CD4-positive, alpha-beta memory T cell (primary cell): ENCODE measurements at regions not wholly inside any gene's neighbourhood (a gene's known extent, or its start where the extent isn't known, plus 50 kb on each side); places are given as distances from the start of the nearest gene placed in this dataset.
"Not testable (repeated sequence)": the region's sequence is repeated elsewhere in the genome, so short reads cannot be mapped to it uniquely, and the experiment has no call there.

ENCODE experiments used
- CTCF ChIA-PET: fragments of 350-600 bp; sonication (Branson Sonifier 250); formaldehyde crosslinking; loops from one replicate; lab custom pipeline; 2021; ENCODE audit warnings: inconsistent platforms; ENCODE audit not compliant: partially characterized antibody; lab: Charles Lee
- POLR2A ChIA-PET: fragments of 350-600 bp; sonication (Branson Sonifier 250); formaldehyde crosslinking; loops from one replicate; lab custom pipeline; 2021; ENCODE audit not compliant: partially characterized antibody; lab: Charles Lee
- DNase-seq, 5 donors: peaks; one replicate each; pipeline versions ENCODE4 v3.0.0 to v3.0.0-alpha.2; 2020 to 2022; ENCODE audit warnings: mixed read lengths in 1 of 5
- H3K27ac ChIP-seq: one replicate; pipeline ENCODE4 v1.7.0; 2013; ENCODE audit warnings: low read depth, low read length
- H3K27me3 ChIP-seq: 2 replicates; pipeline ENCODE4 v1.7.0; 2013; ENCODE audit warnings: mild to moderate bottlenecking, low read length, moderate library complexity; ENCODE audit not compliant: insufficient read depth
- H3K36me3 ChIP-seq: 2 replicates; pipeline ENCODE4 v1.7.0; 2013; ENCODE audit warnings: mild to moderate bottlenecking, low read length, moderate library complexity; ENCODE audit not compliant: insufficient read depth
- H3K4me1 ChIP-seq: 2 replicates; pipeline ENCODE4 v1.7.0; 2013; ENCODE audit warnings: mild to moderate bottlenecking, low read length, moderate library complexity; ENCODE audit not compliant: insufficient read depth
- H3K4me3 ChIP-seq, 2 donors: one replicate each; pipeline ENCODE4 v1.7.0; 2013; ENCODE audit warnings: low read length in 2 of 2, mild to moderate bottlenecking in 1 of 2
- H3K9me3 ChIP-seq, 2 donors: one replicate each; pipeline ENCODE4 v1.7.0; 2013; ENCODE audit warnings: low read length in 2 of 2, control low read depth in 1 of 2; ENCODE audit not compliant: control insufficient read depth in 1 of 2
- H3K27ac Mint-ChIP-seq, 7 donors: one replicate each; pipeline ENCODE4 v1.8.0; 2020 to 2021; ENCODE audit warnings: mixed read lengths in 7 of 7, mild to moderate bottlenecking in 6 of 7, inconsistent platforms in 3 of 7, moderate library complexity in 3 of 7
- H3K27me3 Mint-ChIP-seq, 2 donors: one replicate each; pipeline ENCODE4 v1.8.0; 2020 to 2021; ENCODE audit warnings: mixed read lengths in 2 of 2
- H3K36me3 Mint-ChIP-seq, 2 donors: one replicate each; pipeline ENCODE4 v1.8.0; 2020 to 2021; ENCODE audit warnings: mixed read lengths in 2 of 2, inconsistent platforms in 1 of 2, mild to moderate bottlenecking in 1 of 2
- H3K4me1 Mint-ChIP-seq, 4 donors: one replicate each; pipeline ENCODE4 v1.8.0; 2020 to 2021; ENCODE audit warnings: mixed read lengths in 4 of 4, mild to moderate bottlenecking in 1 of 4
- H3K4me3 Mint-ChIP-seq, 8 donors: one replicate each; pipeline ENCODE4 v1.8.0; 2020 to 2021; ENCODE audit warnings: mixed read lengths in 8 of 8, mild to moderate bottlenecking in 7 of 8, moderate library complexity in 6 of 8, inconsistent platforms in 3 of 8
- H3K9me3 Mint-ChIP-seq, 8 donors: one replicate each; pipeline ENCODE4 v1.8.0; 2020 to 2021; ENCODE audit warnings: mixed read lengths in 8 of 8, mild to moderate bottlenecking in 5 of 8, inconsistent platforms in 3 of 8, moderate library complexity in 1 of 8
- intact Hi-C: fragments of 100-400 bp; cut with micrococcal nuclease; formaldehyde crosslinking; loops from one replicate; pipeline ENCODE4 v1.15.1; 2023

DNA sequence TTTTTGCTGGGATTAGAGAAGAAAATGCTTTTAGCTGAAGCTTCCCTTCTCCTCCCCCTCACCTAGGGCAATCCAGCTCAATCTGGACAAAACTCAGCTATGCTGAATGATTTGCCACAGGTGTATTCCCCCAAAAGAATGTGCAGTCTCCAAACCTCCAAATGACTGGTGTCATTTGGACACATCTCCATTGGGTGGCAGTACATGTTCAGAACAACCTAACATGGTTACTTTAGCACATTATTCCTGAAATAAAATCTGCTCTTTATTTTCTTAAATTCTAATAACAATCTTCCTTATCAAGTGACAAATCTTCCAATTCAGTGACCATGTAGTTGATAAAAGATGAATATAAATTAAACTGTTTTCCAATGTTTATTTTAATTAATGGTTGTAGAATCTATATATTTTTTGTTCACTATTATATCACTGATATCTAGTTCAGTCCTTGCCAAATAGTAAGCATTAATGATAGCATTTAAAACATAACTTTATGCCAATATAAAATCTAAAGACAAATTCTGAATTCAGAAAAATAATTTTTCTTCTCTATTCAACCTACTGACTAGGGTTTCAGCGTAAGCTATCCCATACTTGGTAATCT, 61.3 kb upstream of the MOCS2 start:
- Mint-ChIP-seq H3K36me3 (no peaks in the 10 kb centered on the region), H3K27ac (no peak overlapping the region), H3K4me3 (no peak overlapping the region), H3K27me3 (peaks cover 4% of the 10 kb centered on the region in 2 donors), H3K9me3 (peaks cover 0 to 3% (median 0%) of the 10 kb centered on the region in 8 donors), H3K4me1 (no peaks in the 10 kb centered on the region)
- Histone ChIP-seq H3K4me3 (no peak overlapping the region), H3K36me3 (no peaks in the 10 kb centered on the region), H3K9me3 (no peaks in the 10 kb centered on the region), H3K27me3 (no peaks in the 10 kb centered on the region), H3K4me1 (no peaks in the 10 kb centered on the region), H3K27ac (no peak overlapping the region)
- ChIA-PET POLR2A (no interaction called here), CTCF (no interaction called here)
- peak in 1 of 5 donors; percentile 10 for DNase-seq
- intact Hi-C loops: loop anchor here (1.0 kb wide), 1 partner anchor 1058 kb away; no protein-coding TSS in a partner anchor

DNA sequence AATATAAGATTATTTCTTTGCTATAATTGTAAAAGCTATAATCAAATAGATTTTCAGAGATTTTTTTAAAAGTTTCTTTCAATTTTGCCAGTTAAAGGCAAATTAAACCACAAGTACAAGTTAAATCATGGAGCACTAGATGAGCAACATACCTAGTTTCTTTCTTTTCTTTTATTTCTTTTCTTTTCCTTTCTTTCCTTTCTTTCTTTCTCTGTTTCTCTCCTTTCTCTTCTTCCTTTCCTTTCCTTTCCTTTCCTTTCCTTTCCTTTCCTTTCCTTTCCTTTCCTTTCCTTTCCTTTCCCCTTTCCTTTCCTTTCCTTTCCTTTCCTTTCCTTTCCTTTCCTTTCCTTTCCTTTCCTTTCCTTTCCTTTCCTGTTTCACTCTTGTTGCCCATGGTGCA, 62.5 kb upstream of the MOCS2 start:
- H3K9me3 Mint-ChIP-seq, H3K9me3 ChIP-seq, DNase-seq, H3K27me3 Mint-ChIP-seq, POLR2A ChIA-PET, H3K36me3 ChIP-seq, H3K4me3 Mint-ChIP-seq, H3K27ac Mint-ChIP-seq, H3K4me1 ChIP-seq, CTCF ChIA-PET, H3K36me3 Mint-ChIP-seq, H3K27me3 ChIP-seq, intact Hi-C loops, H3K4me1 Mint-ChIP-seq, H3K4me3 ChIP-seq, H3K27ac ChIP-seq: not testable (repeated sequence)

DNA sequence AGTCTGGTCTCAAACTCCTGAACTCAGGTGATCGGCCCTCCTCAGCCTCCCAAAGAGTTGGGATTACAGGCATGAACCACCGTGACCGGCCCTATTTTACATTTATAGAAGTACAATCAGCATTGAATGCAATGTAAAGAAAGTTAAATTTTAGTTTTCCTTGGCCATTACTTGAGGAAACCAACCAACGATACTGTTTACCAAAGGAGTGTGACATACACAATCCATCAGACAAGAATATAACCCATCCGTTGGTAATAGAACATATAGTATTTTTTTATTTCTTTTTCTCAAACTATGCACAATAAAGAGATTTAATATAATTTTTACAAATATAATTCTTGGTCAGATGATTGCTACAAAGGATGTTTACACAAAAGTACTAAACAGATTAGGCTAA, 63.1 kb upstream of the MOCS2 start:
- no peak overlapping the region for H3K4me3 Mint-ChIP-seq
- POLR2A ChIA-PET: no interaction called here
- Histone ChIP-seq H3K9me3 (no peaks in the 10 kb centered on the region), H3K4me1 (no peaks in the 10 kb centered on the region), H3K4me3 (no peak overlapping the region), H3K36me3 (no peaks in the 10 kb centered on the region), H3K27me3 (no peaks in the 10 kb centered on the region), H3K27ac (no peak overlapping the region)
- DNase-seq: no peak
- no peaks in the 10 kb centered on the region for H3K4me1 Mint-ChIP-seq
- intact Hi-C loops: no loop called here
- no peaks in the 10 kb centered on the region for H3K36me3 Mint-ChIP-seq
- CTCF ChIA-PET: no interaction called here
- peaks cover 0 to 3% (median 0%) of the 10 kb centered on the region in 8 donors for H3K9me3 Mint-ChIP-seq
- peaks cover 4 to 5% of the 10 kb centered on the region in 2 donors for H3K27me3 Mint-ChIP-seq
- H3K27ac Mint-ChIP-seq: no peak overlapping the region

DNA sequence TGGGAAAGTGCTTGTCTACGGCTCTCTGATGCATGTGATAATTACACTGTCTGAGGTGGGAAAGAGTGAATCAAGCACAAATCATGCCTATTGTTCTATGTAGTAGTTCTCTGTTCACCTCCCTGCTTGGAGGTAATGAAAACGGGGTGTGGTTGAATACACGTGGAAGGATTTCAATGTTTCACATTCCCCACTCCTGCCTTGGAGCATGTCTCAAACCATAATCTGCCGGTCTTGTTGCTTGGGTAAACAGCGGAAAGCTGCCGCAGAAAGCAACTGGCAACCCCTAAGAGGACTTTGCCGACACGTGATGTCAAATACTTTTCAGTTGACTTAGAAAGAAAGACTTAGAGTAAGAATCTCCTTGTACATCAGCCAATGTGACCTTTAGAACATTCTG, 63.5 kb upstream of the MOCS2 start:
- peaks cover 3 to 4% of the 10 kb centered on the region in 2 donors for H3K27me3 Mint-ChIP-seq
- H3K9me3 Mint-ChIP-seq: peaks cover 0 to 3% (median 0%) of the 10 kb centered on the region in 8 donors
- DNase-seq: no peak
- H3K4me1 Mint-ChIP-seq: no peaks in the 10 kb centered on the region
- no peak overlapping the region for H3K27ac Mint-ChIP-seq
- H3K4me3 Mint-ChIP-seq: no peak overlapping the region
- ChIA-PET CTCF (no interaction called here), POLR2A (no interaction called here)
- H3K36me3 ChIP-seq: no peaks in the 10 kb centered on the region
- H3K9me3 ChIP-seq: no peaks in the 10 kb centered on the region
- no peak overlapping the region for H3K4me3 ChIP-seq
- intact Hi-C loops: no loop called here
- no peaks in the 10 kb centered on the region for H3K4me1 ChIP-seq
- H3K36me3 Mint-ChIP-seq: no peaks in the 10 kb centered on the region
- no peak overlapping the region for H3K27ac ChIP-seq
- H3K27me3 ChIP-seq: no peaks in the 10 kb centered on the region

DNA sequence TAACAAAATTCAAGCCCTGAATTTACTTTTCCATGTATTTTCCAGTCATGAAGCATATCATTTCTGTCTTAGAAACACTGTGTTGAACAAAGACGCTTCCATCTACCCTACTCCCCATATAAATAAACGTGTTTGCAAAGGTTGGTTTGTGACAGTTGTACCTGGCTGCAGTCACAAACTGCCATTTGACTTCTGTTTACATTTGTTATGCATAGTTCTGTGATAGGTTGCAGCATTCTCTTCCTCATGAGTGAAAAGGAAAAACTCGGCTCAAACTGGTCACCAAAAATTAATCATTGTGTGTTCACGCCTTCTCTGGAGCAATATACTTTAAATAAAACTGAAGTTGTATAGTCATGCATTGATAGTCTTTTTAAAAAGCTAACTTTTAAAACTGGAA, 69.3 kb upstream of the MOCS2 start:
- Histone ChIP-seq H3K36me3 (no peaks in the 10 kb centered on the region), H3K4me1 (no peaks in the 10 kb centered on the region), H3K9me3 (no peaks in the 10 kb centered on the region), H3K27ac (no peak overlapping the region), H3K27me3 (no peaks in the 10 kb centered on the region), H3K4me3 (no peak overlapping the region)
- no peaks in the 10 kb centered on the region for H3K36me3 Mint-ChIP-seq
- peaks cover 0 to 3% (median 0%) of the 10 kb centered on the region in 8 donors for H3K9me3 Mint-ChIP-seq
- H3K27ac Mint-ChIP-seq: no peak overlapping the region
- no peak overlapping the region for H3K4me3 Mint-ChIP-seq
- DNase-seq: no peak
- ChIA-PET POLR2A (no interaction called here), CTCF (no interaction called here)
- intact Hi-C loops: no loop called here
- peaks cover 2 to 3% of the 10 kb centered on the region in 2 donors for H3K27me3 Mint-ChIP-seq
- H3K4me1 Mint-ChIP-seq: peaks cover 3 to 6% (median 5%) of the 10 kb centered on the region in 4 donors

DNA sequence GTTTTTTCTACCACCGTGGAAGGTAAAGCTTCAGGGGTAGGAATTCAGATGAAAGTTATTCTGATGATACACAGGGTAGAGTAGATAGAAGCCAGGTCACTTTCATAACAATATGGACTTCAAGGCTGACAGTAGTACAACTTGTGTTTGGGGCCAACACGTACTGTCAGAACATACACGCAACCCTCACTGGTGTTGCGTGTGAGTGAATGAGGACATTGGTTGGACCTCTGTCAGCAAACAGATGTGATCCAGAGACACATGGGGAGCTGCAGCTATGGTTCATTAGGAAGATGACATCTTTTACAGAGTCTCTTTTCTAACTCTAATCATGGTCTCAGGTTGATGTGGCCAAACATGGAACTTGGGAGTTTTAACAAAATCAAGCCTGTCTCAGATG, 70.1 kb upstream of the MOCS2 start:
- H3K9me3 ChIP-seq: no peaks in the 10 kb centered on the region
- H3K36me3 Mint-ChIP-seq: no peaks in the 10 kb centered on the region
- ChIA-PET POLR2A (no interaction called here), CTCF (no interaction called here)
- H3K9me3 Mint-ChIP-seq: peaks cover 0 to 3% (median 0%) of the 10 kb centered on the region in 8 donors
- no peaks in the 10 kb centered on the region for H3K4me1 ChIP-seq
- H3K36me3 ChIP-seq: no peaks in the 10 kb centered on the region
- H3K27me3 ChIP-seq: no peaks in the 10 kb centered on the region
- no peak for DNase-seq
- peaks cover 3 to 6% (median 5%) of the 10 kb centered on the region in 4 donors for H3K4me1 Mint-ChIP-seq
- peaks cover 0 to 3% of the 10 kb centered on the region in 2 donors for H3K27me3 Mint-ChIP-seq
- no peak overlapping the region for H3K4me3 ChIP-seq
- no peak overlapping the region for H3K27ac Mint-ChIP-seq
- no peak overlapping the region for H3K27ac ChIP-seq
- intact Hi-C loops: no loop called here
- no peak overlapping the region for H3K4me3 Mint-ChIP-seq

DNA sequence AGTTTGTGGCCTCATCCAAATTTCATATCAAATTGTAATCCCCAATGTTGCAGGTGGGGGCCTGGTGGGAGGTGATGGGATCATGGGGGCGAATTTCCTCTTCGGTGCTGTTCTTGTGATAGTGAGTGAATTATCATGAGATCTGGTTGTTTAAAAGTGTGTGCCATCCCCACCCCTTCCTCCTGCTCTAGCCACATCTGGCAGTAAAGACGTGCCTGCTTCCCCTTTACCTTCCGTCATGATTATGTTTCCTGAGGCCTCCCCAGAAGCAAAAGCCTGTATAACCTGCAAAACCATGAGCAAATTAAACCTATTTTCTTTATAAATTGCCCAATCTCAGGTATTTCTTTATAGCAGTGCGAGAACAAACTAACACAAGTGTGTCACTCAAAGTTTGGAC, 71.0 kb upstream of the MOCS2 start:
- Mint-ChIP-seq H3K4me1 (peaks cover 3 to 6% (median 5%) of the 10 kb centered on the region in 4 donors), H3K36me3 (no peaks in the 10 kb centered on the region), H3K9me3 (no peaks in the 10 kb centered on the region), H3K4me3 (peak overlapping the region in 1 of 8 donors; percentile 39), H3K27me3 (peaks cover 0 to 3% of the 10 kb centered on the region in 2 donors), H3K27ac (peak overlapping the region in 2 of 7 donors; percentile 66 to 70)
- Histone ChIP-seq H3K9me3 (no peaks in the 10 kb centered on the region), H3K36me3 (no peaks in the 10 kb centered on the region), H3K4me1 (no peaks in the 10 kb centered on the region), H3K4me3 (no peak overlapping the region), H3K27ac (no peak overlapping the region), H3K27me3 (no peaks in the 10 kb centered on the region)
- POLR2A ChIA-PET: no interaction called here
- CTCF ChIA-PET: no interaction called here
- peak in 1 of 5 donors; percentile 2 for DNase-seq
- intact Hi-C loops: no loop called here
